ENCODE measurements at regions not wholly inside any gene's neighbourhood (a gene's known extent, or its start where the extent isn't known, plus 50 kb on each side); places are given as distances from the start of the nearest gene placed in this dataset.
"Not testable (repeated sequence)": the region's sequence is repeated elsewhere in the genome, so short reads cannot be mapped to it uniquely, and the experiment has no call there.

- Histone ChIP-seq H3K4me3 (no peak overlapping the region), H3K27me3 (no peaks in the 10 kb centered on the region), H3K4me1 (no peaks in the 10 kb centered on the region), H3K36me3 (no peaks in the 10 kb centered on the region), H3K9me3 (no peaks in the 10 kb centered on the region), H3K27ac (no peak overlapping the region)
- FAIRE-seq (no peak), ATAC-seq (no peak), DNase-seq (no peak)
- 92 to 100% methylated on average over 1 of the region's 1 CpG for WGBS, 2 donors
- TF ChIP-seq CTCF (IDR thresholded peaks at IDR 0.05): no peak
- intact Hi-C loops (cut with DNase I): no loop called here
Measured at GRCh38 chr6:144957236-144957937, 672.3 kb downstream of the UTRN start.

DNA sequence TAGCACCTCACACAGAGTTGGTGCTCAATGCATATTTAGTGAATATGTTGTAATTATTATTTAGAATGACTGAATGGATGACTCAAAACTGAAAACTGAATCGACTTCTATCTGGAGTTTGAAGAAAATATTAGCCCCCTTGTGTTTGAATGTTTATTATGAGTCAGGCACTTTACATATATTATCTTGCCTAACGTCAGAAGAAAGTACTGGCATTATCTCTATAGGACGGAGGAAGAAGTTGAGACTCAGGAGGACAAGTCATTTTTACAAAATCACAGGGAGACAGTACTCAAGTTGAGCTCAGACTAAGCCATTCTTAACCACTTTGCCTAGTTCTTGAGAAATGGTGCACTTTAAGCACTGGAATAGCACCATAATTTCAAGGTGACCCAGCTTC, 684.0 kb downstream of the UTRN start:
- DNase-seq (no peak), FAIRE-seq (no peak), ATAC-seq (no peak)
- WGBS, 2 donors: 67 to 69% methylated on average over 3 of the region's 3 CpGs
- intact Hi-C loops (cut with DNase I): no loop called here
- H3K4me1 ChIP-seq: no peaks in the 10 kb centered on the region
- no peak overlapping the region for H3K27ac ChIP-seq
- TF ChIP-seq CTCF (IDR thresholded peaks at IDR 0.05): no peak
- H3K9me3 ChIP-seq: no peaks in the 10 kb centered on the region
- H3K36me3 ChIP-seq: no peaks in the 10 kb centered on the region
- no peak overlapping the region for H3K4me3 ChIP-seq
- no peaks in the 10 kb centered on the region for H3K27me3 ChIP-seq

- Histone ChIP-seq H3K4me3 (no peak overlapping the region), H3K27me3 (no peaks in the 10 kb centered on the region), H3K36me3 (no peaks in the 10 kb centered on the region), H3K4me1 (no peaks in the 10 kb centered on the region), H3K9me3 (no peaks in the 10 kb centered on the region), H3K27ac (no peak overlapping the region)
- 75 to 79% methylated on average over 6 of the region's 6 CpGs for WGBS, 2 donors
- no peak for TF ChIP-seq CTCF (IDR thresholded peaks at IDR 0.05)
- FAIRE-seq (no peak), ATAC-seq (no peak), DNase-seq (no peak)
- intact Hi-C loops (cut with DNase I): no loop called here
Measured at GRCh38 chr6:144969602-144970272, 684.6 kb downstream of the UTRN start.

DNA sequence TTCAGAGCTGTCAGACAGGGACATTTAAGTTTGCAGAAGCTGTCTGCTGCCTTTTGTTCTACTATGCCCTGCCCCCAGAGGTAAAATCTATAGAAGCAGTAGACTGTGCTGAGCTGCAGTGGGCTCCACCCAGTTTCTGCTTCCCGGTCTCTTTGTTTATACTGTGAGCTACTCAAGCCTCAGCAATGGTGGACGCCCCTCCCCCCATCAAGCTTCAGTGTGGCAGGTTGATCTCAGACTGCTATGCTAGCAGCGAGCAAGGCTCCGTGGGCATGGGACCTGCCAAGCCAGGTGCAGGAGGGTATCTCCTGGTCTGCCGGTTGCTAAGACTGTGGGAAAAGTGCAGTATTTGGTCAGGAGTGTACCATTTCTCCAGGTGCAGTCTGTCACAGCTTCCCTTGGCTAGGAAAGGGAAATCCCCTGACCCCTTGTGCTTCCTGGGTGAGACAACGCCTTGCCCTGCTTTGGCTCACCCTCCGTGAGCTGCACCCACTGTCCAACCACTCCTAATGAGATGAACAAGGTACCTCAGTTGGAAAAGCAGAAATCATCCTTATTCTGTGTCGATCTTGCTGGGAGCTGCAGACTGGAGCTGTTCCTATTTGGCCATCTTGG, 692.2 kb downstream of the UTRN start:
- FAIRE-seq; intact Hi-C loops (cut with DNase I): not testable (repeated sequence)

DNA sequence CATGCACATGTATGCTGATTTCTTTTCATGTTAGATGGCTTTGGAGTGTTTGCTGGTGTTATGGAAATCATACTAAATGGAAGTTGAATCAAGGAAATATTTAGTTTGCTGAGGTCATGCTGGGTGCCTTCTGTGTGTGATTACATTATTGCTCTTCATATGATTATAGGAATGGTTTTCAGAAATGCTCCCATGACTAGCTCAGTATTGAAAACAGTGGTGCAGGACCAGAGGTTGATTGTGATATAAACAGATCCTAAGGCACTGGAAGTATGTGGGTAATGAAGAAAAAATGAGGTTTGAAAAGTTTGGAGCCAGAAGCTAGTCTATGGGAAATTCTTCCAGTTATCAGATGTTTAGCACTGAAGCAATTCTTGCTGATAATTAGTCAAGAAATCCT, 693.1 kb downstream of the UTRN start:
- no peak for TF ChIP-seq CTCF (IDR thresholded peaks at IDR 0.05)
- Histone ChIP-seq H3K36me3 (no peaks in the 10 kb centered on the region), H3K27ac (peak overlapping the region in 1 of 4 donors; percentile 76), H3K9me3 (no peaks in the 10 kb centered on the region), H3K27me3 (no peaks in the 10 kb centered on the region), H3K4me3 (no peak overlapping the region), H3K4me1 (peaks cover 7 to 24% (median 10%) of the 10 kb centered on the region in 3 donors)
- intact Hi-C loops (cut with DNase I): no loop called here
- no peak for FAIRE-seq
- peak in 1 of 4 donors; percentile 8 for ATAC-seq
- no peak for DNase-seq

More for the DNA sequence above, 692.2 kb downstream of the UTRN start:
- not testable (repeated sequence) for H3K27me3 ChIP-seq, H3K36me3 ChIP-seq, H3K9me3 ChIP-seq
- 21 to 22% methylated on average over 8 of the region's 8 CpGs for WGBS, 2 donors
- Histone ChIP-seq H3K4me1 (peaks cover 7 to 24% (median 10%) of the 10 kb centered on the region in 3 donors), H3K4me3 (peak overlapping the region in 1 of 4 donors; percentile 17), H3K27ac (peak overlapping the region; percentile 59 to 76 (median 65))
- ATAC-seq (peak; percentile 96 to 99 (median 99)), DNase-seq (peak; percentile 81 to 96 (median 94))
